DND-41 (cell line): ENCODE measurements at regions not wholly inside any gene's neighbourhood (a gene's known extent, or its start where the extent isn't known, plus 50 kb on each side); places are given as distances from the start of the nearest gene placed in this dataset.

ENCODE experiments used
- ATAC-seq: fragments of 200-7000 bp; cut with Tn5 transposase; 3 replicates; pipeline ENCODE4 v1.9.1; 2021; ENCODE audit warnings: low read depth; ENCODE audit not compliant: insufficient read depth
- DNase-seq: peaks from one replicate; pipeline ENCODE4 v3.0.0-alpha.2; 2020
- H2AFZ ChIP-seq: 2 replicates; pipeline ENCODE4 v1.6.0; 2012; ENCODE audit warnings: low read depth, low read length
- H3K27ac ChIP-seq: 2 replicates; pipeline ENCODE4 v1.5.1; 2012; ENCODE audit warnings: low read length, inconsistent platforms
- H3K27me3 ChIP-seq: fragments of 200-600 bp; sonication (generic); 2 replicates; pipeline ENCODE4 v1.6.0; 2012; ENCODE audit warnings: low read length, mild to moderate bottlenecking, inconsistent platforms; ENCODE audit not compliant: insufficient read depth, poor library complexity
- H3K36me3 ChIP-seq: 2 replicates; pipeline ENCODE4 v1.5.1; 2012; ENCODE audit warnings: low read length, inconsistent platforms; ENCODE audit not compliant: insufficient read depth
- H3K4me1 ChIP-seq: 2 replicates; pipeline ENCODE4 v1.5.1; 2012; ENCODE audit warnings: mild to moderate bottlenecking, low read length; ENCODE audit not compliant: insufficient read depth
- H3K4me2 ChIP-seq: 2 replicates; pipeline ENCODE4 v1.6.0; 2012; ENCODE audit warnings: mild to moderate bottlenecking, moderate library complexity, low read length, inconsistent platforms; ENCODE audit not compliant: insufficient read depth
- H3K4me3 ChIP-seq, 2 experiments: fragments of 200-600 bp in 1 of 2; shearing (Covaris generic) in 1 of 2; 2 replicates each; pipeline ENCODE4 v1.5.1; 2012 to 2016; ENCODE audit warnings: inconsistent platforms in 2 of 2, low read length in 2 of 2, mild to moderate bottlenecking in 2 of 2, low read depth in 1 of 2, moderate library complexity in 1 of 2
- H3K79me2 ChIP-seq: 2 replicates; pipeline ENCODE4 v1.6.0; 2012; ENCODE audit warnings: low read length, inconsistent platforms; ENCODE audit not compliant: insufficient read depth
- H3K9ac ChIP-seq: 2 replicates; pipeline ENCODE4 v1.6.0; 2012; ENCODE audit warnings: low read depth, mild to moderate bottlenecking, inconsistent platforms, low read length, moderate library complexity
- H3K9me3 ChIP-seq: 2 replicates; pipeline ENCODE4 v1.5.1; 2012; ENCODE audit warnings: low read length, moderate library complexity, mild to moderate bottlenecking, inconsistent platforms; ENCODE audit not compliant: insufficient read depth, severe bottlenecking
- H4K20me1 ChIP-seq: 2 replicates; pipeline ENCODE4 v1.6.0; 2012; ENCODE audit warnings: low read length; ENCODE audit not compliant: insufficient read depth
- EZH2 ChIP-seq: IDR thresholded peaks from 3 replicates; pipeline ENCODE4 v1.6.1; 2012; ENCODE audit warnings: borderline replicate concordance, low read depth, mild to moderate bottlenecking, moderate library complexity, low read length, inconsistent platforms; ENCODE audit not compliant: severe bottlenecking
- TF ChIP-seq, protein P1 (sequence below): IDR thresholded peaks from 2 replicates; pipeline ENCODE4 v1.5.1; 2012; ENCODE audit warnings: borderline replicate concordance, low read length, moderate library complexity, mild to moderate bottlenecking; ENCODE audit not compliant: poor library complexity, severe bottlenecking; ENCODE audit errors: extremely low read depth

- Histone ChIP-seq H3K9ac (no peak overlapping the region), H3K4me2 (no peak overlapping the region), H4K20me1 (no peaks in the 10 kb centered on the region), H2AFZ (no peak overlapping the region), H3K36me3 (no peaks in the 10 kb centered on the region), H3K27me3 (no peaks in the 10 kb centered on the region), H3K4me1 (no peaks in the 10 kb centered on the region), H3K9me3 (no peaks in the 10 kb centered on the region), H3K27ac (no peak overlapping the region), H3K79me2 (no peaks in the 10 kb centered on the region), H3K4me3 (no peak overlapping the region)
- TF ChIP-seq EZH2, result no peak
- TF ChIP-seq, protein P1, sequence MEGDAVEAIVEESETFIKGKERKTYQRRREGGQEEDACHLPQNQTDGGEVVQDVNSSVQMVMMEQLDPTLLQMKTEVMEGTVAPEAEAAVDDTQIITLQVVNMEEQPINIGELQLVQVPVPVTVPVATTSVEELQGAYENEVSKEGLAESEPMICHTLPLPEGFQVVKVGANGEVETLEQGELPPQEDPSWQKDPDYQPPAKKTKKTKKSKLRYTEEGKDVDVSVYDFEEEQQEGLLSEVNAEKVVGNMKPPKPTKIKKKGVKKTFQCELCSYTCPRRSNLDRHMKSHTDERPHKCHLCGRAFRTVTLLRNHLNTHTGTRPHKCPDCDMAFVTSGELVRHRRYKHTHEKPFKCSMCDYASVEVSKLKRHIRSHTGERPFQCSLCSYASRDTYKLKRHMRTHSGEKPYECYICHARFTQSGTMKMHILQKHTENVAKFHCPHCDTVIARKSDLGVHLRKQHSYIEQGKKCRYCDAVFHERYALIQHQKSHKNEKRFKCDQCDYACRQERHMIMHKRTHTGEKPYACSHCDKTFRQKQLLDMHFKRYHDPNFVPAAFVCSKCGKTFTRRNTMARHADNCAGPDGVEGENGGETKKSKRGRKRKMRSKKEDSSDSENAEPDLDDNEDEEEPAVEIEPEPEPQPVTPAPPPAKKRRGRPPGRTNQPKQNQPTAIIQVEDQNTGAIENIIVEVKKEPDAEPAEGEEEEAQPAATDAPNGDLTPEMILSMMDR, result no peak
- ATAC-seq (no peak), DNase-seq (no peak)
These were observed 76.1 kb downstream of the VCAM1 start for GRCh38 chr1:100795646-100795985.

- H4K20me1 ChIP-seq, result no peaks in the 10 kb centered on the region
- no peak overlapping the region for H3K4me2 ChIP-seq
- no peak overlapping the region for H3K4me3 ChIP-seq
- H3K27ac ChIP-seq, result no peak overlapping the region
- H3K27me3 ChIP-seq, result no peaks in the 10 kb centered on the region
- TF ChIP-seq, protein P1, result no peak
- no peak for TF ChIP-seq EZH2
- ATAC-seq (no peak), DNase-seq (no peak)
- no peaks in the 10 kb centered on the region for H3K4me1 ChIP-seq
- no peaks in the 10 kb centered on the region for H3K79me2 ChIP-seq
- no peaks in the 10 kb centered on the region for H3K9me3 ChIP-seq
- H3K36me3 ChIP-seq, result no peaks in the 10 kb centered on the region
- no peak overlapping the region for H3K9ac ChIP-seq
- H2AFZ ChIP-seq, result no peak overlapping the region
These were observed 76.5 kb downstream of the VCAM1 start for GRCh38 chr1:100796046-100796445.

- Histone ChIP-seq H3K9me3 (no peaks in the 10 kb centered on the region), H3K36me3 (no peaks in the 10 kb centered on the region), H3K4me2 (no peak overlapping the region), H3K27ac (no peak overlapping the region), H3K27me3 (no peaks in the 10 kb centered on the region), H4K20me1 (no peaks in the 10 kb centered on the region), H3K4me3 (no peak overlapping the region), H3K4me1 (no peaks in the 10 kb centered on the region), H3K79me2 (no peaks in the 10 kb centered on the region), H3K9ac (no peak overlapping the region), H2AFZ (no peak overlapping the region)
- DNase-seq, result no peak
- TF ChIP-seq, protein P1, result no peak
- no peak for TF ChIP-seq EZH2
- ATAC-seq, result no peak
These were observed 80.0 kb downstream of the VCAM1 start for GRCh38 chr1:100799548-100799947.
